Epidermal melanocyte (primary cell): ENCODE measurements at regions not wholly inside any gene's neighbourhood (a gene's known extent, or its start where the extent isn't known, plus 50 kb on each side); places are given as distances from the start of the nearest gene placed in this dataset.

ENCODE experiments used
- DNase-seq: peaks from one replicate; pipeline ENCODE4 v3.0.0; 2011; ENCODE audit warnings: low spot score; ENCODE audit not compliant: insufficient read length

- no peak for DNase-seq
These were observed 68.6 kb upstream of the FAM9A start for GRCh38 chrX:8869812-8870211.

GRCh38 chrX:8868906-8869305 lies 67.7 kb upstream of the FAM9A start:
- no peak for DNase-seq

GRCh38 chrX:8868070-8868773 lies 67.0 kb upstream of the FAM9A start:
- no peak for DNase-seq

- DNase-seq: no peak
These were observed 66.2 kb upstream of the FAM9A start for GRCh38 chrX:8867406-8867805.

- no peak for DNase-seq
These were observed 63.0 kb upstream of the FAM9A start for GRCh38 chrX:8864161-8864560.

GRCh38 chrX:8861908-8862307 lies 60.7 kb upstream of the FAM9A start:
- DNase-seq: no peak

- no peak for DNase-seq
These were observed 50.2 kb upstream of the FAM9A start for GRCh38 chrX:8851231-8851886.
